DND-41 (cell line): ENCODE measurements at regions not wholly inside any gene's neighbourhood (a gene's known extent, or its start where the extent isn't known, plus 50 kb on each side); places are given as distances from the start of the nearest gene placed in this dataset.

ENCODE experiments used
- ATAC-seq: fragments of 200-7000 bp; cut with Tn5 transposase; 3 replicates; pipeline ENCODE4 v1.9.1; 2021; ENCODE audit warnings: low read depth; ENCODE audit not compliant: insufficient read depth
- DNase-seq: peaks from one replicate; pipeline ENCODE4 v3.0.0-alpha.2; 2020
- H2AFZ ChIP-seq: 2 replicates; pipeline ENCODE4 v1.6.0; 2012; ENCODE audit warnings: low read depth, low read length
- H3K27ac ChIP-seq: 2 replicates; pipeline ENCODE4 v1.5.1; 2012; ENCODE audit warnings: low read length, inconsistent platforms
- H3K27me3 ChIP-seq: fragments of 200-600 bp; sonication (generic); 2 replicates; pipeline ENCODE4 v1.6.0; 2012; ENCODE audit warnings: low read length, mild to moderate bottlenecking, inconsistent platforms; ENCODE audit not compliant: insufficient read depth, poor library complexity
- H3K36me3 ChIP-seq: 2 replicates; pipeline ENCODE4 v1.5.1; 2012; ENCODE audit warnings: low read length, inconsistent platforms; ENCODE audit not compliant: insufficient read depth
- H3K4me1 ChIP-seq: 2 replicates; pipeline ENCODE4 v1.5.1; 2012; ENCODE audit warnings: mild to moderate bottlenecking, low read length; ENCODE audit not compliant: insufficient read depth
- H3K4me2 ChIP-seq: 2 replicates; pipeline ENCODE4 v1.6.0; 2012; ENCODE audit warnings: mild to moderate bottlenecking, moderate library complexity, low read length, inconsistent platforms; ENCODE audit not compliant: insufficient read depth
- H3K4me3 ChIP-seq, 2 experiments: fragments of 200-600 bp in 1 of 2; shearing (Covaris generic) in 1 of 2; 2 replicates each; pipeline ENCODE4 v1.5.1; 2012 to 2016; ENCODE audit warnings: inconsistent platforms in 2 of 2, low read length in 2 of 2, mild to moderate bottlenecking in 2 of 2, low read depth in 1 of 2, moderate library complexity in 1 of 2
- H3K79me2 ChIP-seq: 2 replicates; pipeline ENCODE4 v1.6.0; 2012; ENCODE audit warnings: low read length, inconsistent platforms; ENCODE audit not compliant: insufficient read depth
- H3K9ac ChIP-seq: 2 replicates; pipeline ENCODE4 v1.6.0; 2012; ENCODE audit warnings: low read depth, mild to moderate bottlenecking, inconsistent platforms, low read length, moderate library complexity
- H3K9me3 ChIP-seq: 2 replicates; pipeline ENCODE4 v1.5.1; 2012; ENCODE audit warnings: low read length, moderate library complexity, mild to moderate bottlenecking, inconsistent platforms; ENCODE audit not compliant: insufficient read depth, severe bottlenecking
- H4K20me1 ChIP-seq: 2 replicates; pipeline ENCODE4 v1.6.0; 2012; ENCODE audit warnings: low read length; ENCODE audit not compliant: insufficient read depth
- EZH2 ChIP-seq: IDR thresholded peaks from 3 replicates; pipeline ENCODE4 v1.6.1; 2012; ENCODE audit warnings: borderline replicate concordance, low read depth, mild to moderate bottlenecking, moderate library complexity, low read length, inconsistent platforms; ENCODE audit not compliant: severe bottlenecking
- TF ChIP-seq, protein P1 (sequence below): IDR thresholded peaks from 2 replicates; pipeline ENCODE4 v1.5.1; 2012; ENCODE audit warnings: borderline replicate concordance, low read length, moderate library complexity, mild to moderate bottlenecking; ENCODE audit not compliant: poor library complexity, severe bottlenecking; ENCODE audit errors: extremely low read depth

DNA sequence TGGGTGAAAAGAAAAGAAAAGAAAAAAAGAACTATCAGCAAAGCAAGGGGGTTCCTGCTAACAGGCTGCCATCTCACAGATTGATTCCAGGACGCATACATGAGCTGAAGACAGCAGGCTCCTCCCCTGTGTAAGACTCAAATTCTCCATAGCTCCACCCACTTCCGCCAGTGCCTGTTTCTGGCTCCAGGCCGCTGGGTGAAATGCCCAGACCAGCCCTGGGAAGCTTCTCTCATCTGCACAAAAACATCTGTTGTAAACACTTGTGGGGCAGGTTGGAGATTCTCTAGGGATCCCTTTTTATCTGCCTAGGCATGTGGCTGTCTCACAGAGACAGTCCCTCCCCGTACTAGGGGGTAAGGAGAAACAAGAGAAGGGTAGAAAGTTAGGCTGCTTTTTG lies 1054.4 kb upstream of the SPRY2 start:
- DNase-seq = no peak
- TF ChIP-seq, protein P1, sequence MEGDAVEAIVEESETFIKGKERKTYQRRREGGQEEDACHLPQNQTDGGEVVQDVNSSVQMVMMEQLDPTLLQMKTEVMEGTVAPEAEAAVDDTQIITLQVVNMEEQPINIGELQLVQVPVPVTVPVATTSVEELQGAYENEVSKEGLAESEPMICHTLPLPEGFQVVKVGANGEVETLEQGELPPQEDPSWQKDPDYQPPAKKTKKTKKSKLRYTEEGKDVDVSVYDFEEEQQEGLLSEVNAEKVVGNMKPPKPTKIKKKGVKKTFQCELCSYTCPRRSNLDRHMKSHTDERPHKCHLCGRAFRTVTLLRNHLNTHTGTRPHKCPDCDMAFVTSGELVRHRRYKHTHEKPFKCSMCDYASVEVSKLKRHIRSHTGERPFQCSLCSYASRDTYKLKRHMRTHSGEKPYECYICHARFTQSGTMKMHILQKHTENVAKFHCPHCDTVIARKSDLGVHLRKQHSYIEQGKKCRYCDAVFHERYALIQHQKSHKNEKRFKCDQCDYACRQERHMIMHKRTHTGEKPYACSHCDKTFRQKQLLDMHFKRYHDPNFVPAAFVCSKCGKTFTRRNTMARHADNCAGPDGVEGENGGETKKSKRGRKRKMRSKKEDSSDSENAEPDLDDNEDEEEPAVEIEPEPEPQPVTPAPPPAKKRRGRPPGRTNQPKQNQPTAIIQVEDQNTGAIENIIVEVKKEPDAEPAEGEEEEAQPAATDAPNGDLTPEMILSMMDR = no peak
- TF ChIP-seq EZH2 = no peak
- H3K9me3 ChIP-seq = no peaks in the 10 kb centered on the region
- no peaks in the 10 kb centered on the region for H3K36me3 ChIP-seq
- no peak overlapping the region for H3K4me2 ChIP-seq
- no peaks in the 10 kb centered on the region for H3K27me3 ChIP-seq
- H4K20me1 ChIP-seq = no peaks in the 10 kb centered on the region
- no peak overlapping the region for H3K9ac ChIP-seq
- no peak overlapping the region for H3K27ac ChIP-seq
- H3K4me1 ChIP-seq = no peaks in the 10 kb centered on the region
- no peak overlapping the region for H2AFZ ChIP-seq
- H3K79me2 ChIP-seq = no peaks in the 10 kb centered on the region
- no peak overlapping the region for H3K4me3 ChIP-seq
- no peak for ATAC-seq

DNA sequence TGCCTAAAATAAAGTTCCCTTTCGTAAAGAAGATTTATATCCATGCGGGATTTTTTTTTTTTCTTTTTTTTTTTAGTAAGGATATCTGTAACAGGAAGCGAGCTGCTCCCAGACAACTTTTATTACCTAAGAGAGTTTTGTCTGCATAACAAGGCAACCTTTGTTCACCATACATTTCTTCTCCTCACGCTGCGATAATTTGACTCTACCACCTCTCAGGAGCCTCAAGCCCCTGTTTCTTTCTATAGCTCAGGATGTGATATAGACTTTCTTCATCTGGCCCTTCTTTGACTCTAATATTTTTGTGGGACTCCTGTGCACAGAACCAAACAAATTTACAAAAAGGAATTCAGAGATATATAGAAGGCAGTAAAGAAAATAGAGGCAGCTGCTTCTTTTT lies 1053.7 kb upstream of the SPRY2 start:
- Histone ChIP-seq H3K9ac (no peak overlapping the region), H3K79me2 (no peaks in the 10 kb centered on the region), H3K4me1 (no peaks in the 10 kb centered on the region), H3K4me3 (no peak overlapping the region), H3K27me3 (no peaks in the 10 kb centered on the region), H2AFZ (no peak overlapping the region), H3K27ac (no peak overlapping the region), H3K4me2 (no peak overlapping the region), H3K36me3 (no peaks in the 10 kb centered on the region), H4K20me1 (no peaks in the 10 kb centered on the region), H3K9me3 (no peaks in the 10 kb centered on the region)
- TF ChIP-seq EZH2 = no peak
- TF ChIP-seq, protein P1 = no peak
- no peak for DNase-seq
- ATAC-seq = no peak

- no peaks in the 10 kb centered on the region for H4K20me1 ChIP-seq
- no peak overlapping the region for H3K4me2 ChIP-seq
- H3K27ac ChIP-seq = no peak overlapping the region
- H3K4me3 ChIP-seq = no peak overlapping the region
- no peaks in the 10 kb centered on the region for H3K9me3 ChIP-seq
- no peak overlapping the region for H3K9ac ChIP-seq
- H3K4me1 ChIP-seq = no peaks in the 10 kb centered on the region
- no peak for ATAC-seq
- no peak overlapping the region for H2AFZ ChIP-seq
- TF ChIP-seq, protein P1 = no peak
- DNase-seq = no peak
- no peaks in the 10 kb centered on the region for H3K36me3 ChIP-seq
- no peaks in the 10 kb centered on the region for H3K27me3 ChIP-seq
- H3K79me2 ChIP-seq = no peaks in the 10 kb centered on the region
These were observed 1052.8 kb upstream of the SPRY2 start for GRCh38 chr13:81393721-81394120.

DNA sequence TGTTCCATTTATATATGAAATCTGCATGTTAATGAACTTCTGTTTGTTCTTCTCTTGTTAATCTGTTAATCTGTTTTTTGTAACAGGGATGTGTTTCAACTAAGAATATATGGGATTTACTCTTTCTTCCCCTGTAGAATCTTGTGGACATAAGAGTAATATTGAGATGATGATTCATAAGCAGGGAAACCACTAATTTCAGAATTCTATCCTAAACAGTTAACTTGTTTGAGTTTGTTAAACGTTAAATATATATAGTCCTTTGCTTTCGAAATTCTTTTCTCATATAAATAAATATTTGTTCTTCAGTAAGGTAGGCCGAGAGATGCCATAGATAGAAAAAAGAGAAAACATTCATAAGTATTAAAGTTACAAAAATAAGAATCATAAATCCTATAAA lies 1052.2 kb upstream of the SPRY2 start:
- H3K36me3 ChIP-seq = no peaks in the 10 kb centered on the region
- H3K4me3 ChIP-seq = no peak overlapping the region
- H4K20me1 ChIP-seq = no peaks in the 10 kb centered on the region
- ATAC-seq (no peak), DNase-seq (no peak)
- H3K4me2 ChIP-seq = no peak overlapping the region
- H3K9me3 ChIP-seq = no peaks in the 10 kb centered on the region
- no peaks in the 10 kb centered on the region for H3K27me3 ChIP-seq
- TF ChIP-seq, protein P1 = no peak
- TF ChIP-seq EZH2 = no peak
- no peak overlapping the region for H3K27ac ChIP-seq
- no peak overlapping the region for H2AFZ ChIP-seq
- H3K4me1 ChIP-seq = no peaks in the 10 kb centered on the region
- H3K79me2 ChIP-seq = no peaks in the 10 kb centered on the region
- no peak overlapping the region for H3K9ac ChIP-seq
